ENCODE measurements at regions not wholly inside any gene's neighbourhood (a gene's known extent, or its start where the extent isn't known, plus 50 kb on each side); places are given as distances from the start of the nearest gene placed in this dataset.
"Not testable (repeated sequence)": the region's sequence is repeated elsewhere in the genome, so short reads cannot be mapped to it uniquely, and the experiment has no call there.

DNA sequence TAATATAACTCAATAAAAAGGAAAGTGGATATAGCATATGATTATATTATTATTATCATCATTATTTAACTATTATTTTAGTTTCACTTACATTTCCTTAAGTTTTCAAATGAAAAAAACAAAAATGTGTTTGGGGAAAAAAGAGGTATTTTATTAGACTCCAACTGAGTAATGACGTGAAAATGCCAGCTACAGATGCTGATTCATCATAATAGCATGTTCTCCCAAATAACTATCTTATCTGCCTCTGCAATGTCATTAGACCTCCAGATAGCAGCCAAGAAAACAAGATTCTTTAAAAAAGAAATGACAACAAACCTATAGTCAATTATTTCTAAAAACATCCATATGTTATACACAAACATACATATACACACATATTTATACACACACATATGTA lies 1071.9 kb upstream of the TMPRSS15 start:
- DNase-seq = no peak
- H3K4me3 ChIP-seq = no peak overlapping the region
- in situ Hi-C loops (cut with MboI) = no loop called here
- no peak overlapping the region for H2AFZ ChIP-seq
- H3K27me3 ChIP-seq (replicated peaks; ENCODE audit: insufficient read depth) = no peaks in the 10 kb centered on the region
- H3K9me3 ChIP-seq (ENCODE audit: low read depth) = no peaks in the 10 kb centered on the region
- no peaks in the 10 kb centered on the region for H4K20me1 ChIP-seq (ENCODE audit: insufficient read depth)
- H3K4me1 ChIP-seq (ENCODE audit: insufficient read depth) = no peaks in the 10 kb centered on the region
- H3K9me2 ChIP-seq (ENCODE audit: insufficient read depth) = no peaks in the 10 kb centered on the region
- H3K36me3 ChIP-seq (ENCODE audit: low read depth) = no peaks in the 10 kb centered on the region
- no peaks in the 10 kb centered on the region for H3K79me2 ChIP-seq (ENCODE audit: insufficient read depth)
- H3K9ac ChIP-seq = no peak overlapping the region
- no peak overlapping the region for H3K27ac ChIP-seq
- no peak for TF ChIP-seq EZH2phosphoT487 (IDR thresholded peaks at IDR 0.05; ENCODE audit: insufficient read depth, low read depth)
- TF ChIP-seq EZH2 (IDR thresholded peaks at IDR 0.05; ENCODE audit: insufficient read depth, poor library complexity, severe bottlenecking) = no peak
- no peaks in the 10 kb centered on the region for H3F3A ChIP-seq (ENCODE audit: insufficient read depth)
- WGBS, 2 experiments (ENCODE audit: low coverage in 1 of 2, low lambda C conversion rate in 2 of 2, missing lambda C conversion rate in 2 of 2) = 0 to 4% methylated on average over 1 of the region's 1 CpG
- H3K4me2 ChIP-seq (ENCODE audit: unreplicated experiment) = no peak overlapping the region

DNA sequence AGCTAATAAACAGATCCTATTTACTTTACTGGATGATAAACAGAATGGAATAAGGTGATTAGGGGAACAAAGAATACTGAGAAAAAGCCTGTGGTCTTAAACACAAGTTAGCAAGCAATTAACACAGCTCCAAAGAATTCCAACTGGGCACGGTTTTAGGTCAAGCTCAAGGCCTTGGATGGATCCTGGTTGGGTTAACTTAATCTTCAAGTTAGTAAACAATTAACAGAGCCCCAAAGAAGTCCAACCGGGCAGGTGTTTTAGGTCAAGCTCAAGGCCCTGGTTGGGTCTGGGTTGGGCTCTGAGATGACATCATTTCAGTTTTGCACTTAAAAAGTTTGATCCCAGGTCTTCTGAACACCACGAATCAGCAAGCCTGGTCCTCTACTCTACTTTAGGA lies 1086.3 kb upstream of the TMPRSS15 start:
- Histone ChIP-seq H3K4me3 (no peak overlapping the region), H2AFZ (no peak overlapping the region), H3K36me3 (ENCODE audit: low read depth) (no peaks in the 10 kb centered on the region), H4K20me1 (ENCODE audit: insufficient read depth) (no peaks in the 10 kb centered on the region), H3K4me2 (ENCODE audit: unreplicated experiment) (no peak overlapping the region), H3K27me3 (replicated peaks; ENCODE audit: insufficient read depth) (no peaks in the 10 kb centered on the region), H3K27ac (no peak overlapping the region), H3K9me3 (ENCODE audit: low read depth) (no peaks in the 10 kb centered on the region), H3K4me1 (ENCODE audit: insufficient read depth) (no peaks in the 10 kb centered on the region), H3F3A (ENCODE audit: insufficient read depth) (no peaks in the 10 kb centered on the region), H3K9me2 (ENCODE audit: insufficient read depth) (no peaks in the 10 kb centered on the region), H3K9ac (no peak overlapping the region), H3K79me2 (ENCODE audit: insufficient read depth) (no peaks in the 10 kb centered on the region)
- in situ Hi-C loops (cut with MboI) = no loop called here
- 17 to 32% methylated on average over 3 of the region's 3 CpGs for WGBS, 2 experiments (ENCODE audit: low coverage in 1 of 2, low lambda C conversion rate in 2 of 2, missing lambda C conversion rate in 2 of 2)
- no peak for DNase-seq
- TF ChIP-seq EZH2phosphoT487 (IDR thresholded peaks at IDR 0.05; ENCODE audit: insufficient read depth, low read depth) (no peak), EZH2 (IDR thresholded peaks at IDR 0.05; ENCODE audit: insufficient read depth, poor library complexity, severe bottlenecking) (no peak)

DNA sequence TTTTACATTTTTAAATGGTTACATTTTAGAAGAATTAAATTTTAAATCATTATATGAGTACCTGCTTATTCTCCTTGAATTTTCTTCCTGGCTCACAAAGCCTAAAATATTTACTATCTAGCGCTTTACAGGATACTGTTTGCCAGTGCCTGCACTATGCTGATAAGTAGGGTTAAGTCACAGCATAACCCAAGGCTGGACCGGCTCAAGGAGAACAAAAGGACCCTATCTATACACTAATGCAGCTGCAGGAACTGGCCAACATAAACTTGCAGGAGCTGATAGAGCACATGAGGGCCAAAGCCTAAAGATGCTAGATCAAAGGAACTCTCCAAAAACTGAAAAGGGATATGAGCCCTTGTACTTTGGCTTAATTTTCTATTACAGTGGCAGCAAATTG lies 1086.9 kb upstream of the TMPRSS15 start:
- H4K20me1 ChIP-seq (ENCODE audit: insufficient read depth) = no peaks in the 10 kb centered on the region
- no peak for DNase-seq
- no peak overlapping the region for H3K4me3 ChIP-seq
- H3K79me2 ChIP-seq (ENCODE audit: insufficient read depth) = no peaks in the 10 kb centered on the region
- H3K27me3 ChIP-seq (replicated peaks; ENCODE audit: insufficient read depth) = no peaks in the 10 kb centered on the region
- H3K27ac ChIP-seq = no peak overlapping the region
- H3K9ac ChIP-seq = no peak overlapping the region
- no peaks in the 10 kb centered on the region for H3K9me2 ChIP-seq (ENCODE audit: insufficient read depth)
- H3K4me2 ChIP-seq (ENCODE audit: unreplicated experiment) = no peak overlapping the region
- H3F3A ChIP-seq (ENCODE audit: insufficient read depth) = no peaks in the 10 kb centered on the region
- WGBS, 2 experiments (ENCODE audit: low coverage in 1 of 2, low lambda C conversion rate in 2 of 2, missing lambda C conversion rate in 2 of 2) = 23 to 25% methylated on average over 2 of the region's 2 CpGs
- H3K4me1 ChIP-seq (ENCODE audit: insufficient read depth) = no peaks in the 10 kb centered on the region
- TF ChIP-seq EZH2 (IDR thresholded peaks at IDR 0.05; ENCODE audit: insufficient read depth, poor library complexity, severe bottlenecking) = no peak
- TF ChIP-seq EZH2phosphoT487 (IDR thresholded peaks at IDR 0.05; ENCODE audit: insufficient read depth, low read depth) = no peak
- no peaks in the 10 kb centered on the region for H3K36me3 ChIP-seq (ENCODE audit: low read depth)
- H2AFZ ChIP-seq = no peak overlapping the region
- in situ Hi-C loops (cut with MboI) = no loop called here
- H3K9me3 ChIP-seq (ENCODE audit: low read depth) = no peaks in the 10 kb centered on the region

DNA sequence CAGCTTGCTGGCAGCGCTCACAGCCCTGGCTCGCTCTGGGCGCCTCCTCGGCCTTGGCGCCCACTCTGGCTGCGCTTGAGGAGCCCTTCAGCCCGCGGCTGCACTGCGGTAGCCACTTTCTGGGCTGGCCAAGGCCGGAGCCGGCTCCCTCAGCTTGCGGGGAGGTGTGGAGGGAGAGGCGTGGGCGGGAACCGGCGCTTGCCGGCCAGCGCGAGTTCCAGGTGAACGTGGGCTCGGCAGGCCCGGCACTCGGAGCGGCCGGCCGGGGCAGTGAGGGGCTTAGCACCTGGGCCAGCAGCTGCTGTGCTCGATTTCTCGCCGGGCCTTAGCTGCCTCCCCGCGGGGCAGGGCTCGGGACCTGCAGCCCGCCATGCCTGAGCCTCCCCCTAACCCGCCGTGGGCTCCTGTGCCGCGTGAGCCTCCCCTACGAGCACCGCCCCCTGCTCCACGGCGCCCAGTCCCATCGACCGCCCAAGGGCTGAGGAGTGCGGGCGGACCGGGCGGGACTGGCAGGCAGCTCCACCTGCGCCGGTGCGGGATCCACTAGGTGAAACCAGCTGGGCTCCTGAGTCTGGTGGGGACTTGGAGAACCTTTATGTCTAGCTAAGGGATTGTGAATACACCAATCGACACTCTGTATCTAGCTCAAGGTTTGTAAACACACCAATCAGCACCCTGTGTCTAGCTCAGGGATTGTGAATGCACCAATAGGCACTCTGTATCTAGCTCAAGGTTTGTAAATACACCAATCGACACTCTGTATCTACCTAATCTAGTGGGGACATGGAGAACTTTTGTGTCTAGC lies 1090.1 kb upstream of the TMPRSS15 start:
- in situ Hi-C loops (cut with MboI); DNase-seq: not testable (repeated sequence)

DNA sequence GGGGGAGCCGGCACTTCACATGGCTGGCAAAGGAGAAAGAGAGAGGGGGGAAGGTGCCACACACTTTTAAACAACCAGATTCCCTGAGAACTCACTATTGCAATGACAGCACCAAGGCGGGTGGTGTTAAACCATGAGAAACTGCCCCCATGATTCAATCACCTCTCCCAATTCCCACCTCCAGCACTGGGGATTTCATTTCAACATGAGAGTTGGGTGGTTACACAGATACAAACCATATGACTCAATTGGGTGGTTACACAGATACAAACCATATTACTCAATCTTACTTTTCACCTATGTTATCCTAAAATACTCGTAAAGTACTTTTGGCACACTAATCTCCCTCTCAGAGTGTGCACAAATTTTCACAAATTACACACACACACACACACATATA lies 1097.5 kb upstream of the TMPRSS15 start:
- in situ Hi-C loops (cut with MboI) = no loop called here
- H3K9me2 ChIP-seq (ENCODE audit: insufficient read depth) = no peaks in the 10 kb centered on the region
- 12 to 13% methylated on average over 3 of the region's 3 CpGs for WGBS, 2 experiments (ENCODE audit: low coverage in 1 of 2, low lambda C conversion rate in 2 of 2, missing lambda C conversion rate in 2 of 2)
- H4K20me1 ChIP-seq (ENCODE audit: insufficient read depth) = no peaks in the 10 kb centered on the region
- H2AFZ ChIP-seq = no peak overlapping the region
- H3K9me3 ChIP-seq (ENCODE audit: low read depth) = peaks cover 5% of the 10 kb centered on the region
- no peaks in the 10 kb centered on the region for H3K79me2 ChIP-seq (ENCODE audit: insufficient read depth)
- no peak overlapping the region for H3K27ac ChIP-seq
- no peak overlapping the region for H3K4me3 ChIP-seq
- H3K36me3 ChIP-seq (ENCODE audit: low read depth) = no peaks in the 10 kb centered on the region
- H3K4me2 ChIP-seq (ENCODE audit: unreplicated experiment) = no peak overlapping the region
- no peaks in the 10 kb centered on the region for H3K27me3 ChIP-seq (replicated peaks; ENCODE audit: insufficient read depth)
- no peaks in the 10 kb centered on the region for H3F3A ChIP-seq (ENCODE audit: insufficient read depth)
- H3K4me1 ChIP-seq (ENCODE audit: insufficient read depth) = no peaks in the 10 kb centered on the region
- DNase-seq = no peak
- no peak overlapping the region for H3K9ac ChIP-seq
- TF ChIP-seq EZH2 (IDR thresholded peaks at IDR 0.05; ENCODE audit: insufficient read depth, poor library complexity, severe bottlenecking) = no peak

More for the DNA sequence above, 1090.1 kb upstream of the TMPRSS15 start:
- not testable (repeated sequence) for H3K4me1 ChIP-seq (ENCODE audit: insufficient read depth); H3K9me3 ChIP-seq (ENCODE audit: low read depth); H3K4me3 ChIP-seq; H3K79me2 ChIP-seq (ENCODE audit: insufficient read depth); H3F3A ChIP-seq (ENCODE audit: insufficient read depth); H3K9me2 ChIP-seq (ENCODE audit: insufficient read depth); H3K36me3 ChIP-seq (ENCODE audit: low read depth); H2AFZ ChIP-seq; H4K20me1 ChIP-seq (ENCODE audit: insufficient read depth); H3K27me3 ChIP-seq (replicated peaks; ENCODE audit: insufficient read depth); H3K27ac ChIP-seq; H3K4me2 ChIP-seq (ENCODE audit: unreplicated experiment); H3K9ac ChIP-seq
- WGBS, 2 experiments (ENCODE audit: low coverage in 1 of 2, low lambda C conversion rate in 2 of 2, missing lambda C conversion rate in 2 of 2) = 70 to 71% methylated on average over 38 to 51 of the region's 52 CpGs
